ENCODE measurements at regions not wholly inside any gene's neighbourhood (a gene's known extent, or its start where the extent isn't known, plus 50 kb on each side); places are given as distances from the start of the nearest gene placed in this dataset.
"Not testable (repeated sequence)": the region's sequence is repeated elsewhere in the genome, so short reads cannot be mapped to it uniquely, and the experiment has no call there.

DNA sequence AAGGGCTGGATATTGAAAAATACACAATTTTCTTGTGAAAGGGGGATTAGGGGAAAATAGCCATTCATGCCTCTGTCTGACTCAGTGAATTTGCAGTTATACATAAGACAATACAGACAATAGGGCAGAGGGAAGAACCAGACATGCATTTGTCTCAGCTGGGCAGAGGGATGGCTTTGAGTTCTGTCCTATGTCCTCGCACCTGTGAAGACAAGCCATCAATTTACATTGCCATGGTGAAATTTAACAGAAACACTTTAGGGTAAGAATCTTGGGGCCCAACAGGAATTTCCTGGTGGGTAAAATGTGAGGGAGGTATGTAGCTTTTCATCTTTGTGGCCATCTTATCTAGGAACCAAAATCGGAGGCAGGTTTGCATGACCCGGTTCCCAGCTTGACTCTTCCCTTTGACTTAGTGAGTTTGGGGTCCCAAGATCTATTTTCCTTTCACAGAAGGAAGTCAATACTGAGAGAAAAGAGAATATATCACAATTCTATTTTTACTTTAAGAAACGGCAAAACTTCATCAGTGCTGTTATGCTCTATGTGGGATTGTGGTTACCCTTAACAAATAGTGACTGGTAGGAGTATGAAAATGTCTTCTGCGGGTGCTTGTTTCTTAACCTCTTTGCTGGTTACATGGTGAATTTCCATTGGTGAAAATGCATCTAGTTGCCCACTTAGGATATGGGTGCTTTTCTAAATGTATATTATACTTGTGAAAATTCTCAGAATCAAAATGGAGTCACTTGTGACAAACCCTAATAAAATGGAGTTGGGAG is 221.8 kb downstream of the SPP2 start:
- DNase-seq: no peak

DNA sequence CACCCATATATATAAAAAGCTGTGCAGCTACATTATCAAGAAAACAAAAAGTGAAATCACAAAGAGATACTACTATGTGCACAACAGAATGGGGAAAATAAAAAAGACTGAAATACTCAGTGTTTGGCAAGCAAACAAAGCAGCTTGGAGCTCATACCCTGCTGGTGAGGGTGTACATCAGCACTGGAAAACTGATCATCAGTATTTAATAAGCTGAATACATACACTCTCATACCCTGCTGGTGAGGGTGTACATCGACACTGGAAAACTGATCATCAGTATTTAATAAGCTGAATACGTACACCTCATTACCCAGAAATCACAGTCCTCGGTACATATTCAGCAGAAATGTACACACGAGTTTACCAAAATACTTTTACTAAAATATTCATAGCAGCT is 220.8 kb downstream of the SPP2 start:
- no peak for DNase-seq

DNA sequence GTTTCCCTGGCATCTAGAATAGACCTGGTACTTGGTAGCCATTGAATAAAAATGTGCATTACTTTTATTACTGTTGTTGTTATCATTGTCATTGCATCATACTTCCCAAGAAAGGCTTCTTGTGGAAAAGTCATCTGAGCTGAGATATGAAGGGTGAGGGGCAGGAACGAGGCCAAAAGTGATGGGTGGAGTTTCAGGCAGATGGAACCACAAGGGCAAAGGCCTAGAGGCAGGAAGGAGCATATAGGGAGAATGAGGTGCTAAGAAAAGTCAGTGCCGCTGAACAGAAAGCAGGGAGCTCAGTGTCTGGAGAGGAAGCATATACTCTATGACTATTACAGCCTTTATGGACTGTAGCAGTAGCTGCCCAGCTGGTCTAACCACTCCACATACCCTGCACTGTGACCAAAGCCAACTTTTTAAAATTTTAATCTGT is 219.3 kb downstream of the SPP2 start:
- no peak for DNase-seq

DNA sequence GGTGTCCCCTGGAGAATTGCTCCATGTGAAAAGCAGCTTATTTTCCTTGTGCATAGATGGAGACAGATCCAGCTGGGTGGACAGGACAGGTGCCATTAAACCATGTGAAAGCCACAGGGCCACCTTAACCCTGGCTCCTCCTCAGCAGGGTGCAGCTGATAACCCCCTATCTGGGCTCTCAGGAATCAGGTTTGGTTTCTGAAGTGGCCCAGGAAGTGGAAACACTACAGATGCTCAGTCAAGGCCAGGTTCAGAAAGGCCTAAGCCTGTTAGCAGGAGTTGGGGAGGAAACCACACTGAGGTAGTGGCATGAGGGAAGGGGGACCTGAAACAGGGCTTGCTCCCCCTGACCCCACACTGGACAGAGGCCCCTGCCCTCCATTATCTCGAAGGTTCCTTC is 217.0 kb downstream of the SPP2 start:
- DNase-seq: no peak

DNA sequence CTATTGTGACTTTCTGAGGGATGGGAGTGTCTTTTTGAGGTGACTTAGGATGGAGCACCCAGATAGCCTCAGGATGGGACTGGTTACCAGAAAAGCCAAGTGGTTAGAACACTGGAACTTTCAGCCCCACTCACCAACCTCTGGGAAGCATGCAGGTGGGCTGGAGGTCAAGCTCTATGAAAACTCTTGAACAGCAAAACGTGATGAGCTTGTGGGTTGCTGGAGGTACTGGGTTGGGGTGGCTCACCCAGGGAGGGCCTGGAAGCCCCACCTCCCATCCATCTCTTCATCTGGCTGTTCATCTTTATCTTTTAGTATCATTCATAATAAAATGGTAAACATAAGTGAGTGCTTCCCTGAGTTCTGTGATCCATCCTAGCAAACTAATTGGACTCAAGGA is 216.4 kb downstream of the SPP2 start:
- no peak for DNase-seq

DNA sequence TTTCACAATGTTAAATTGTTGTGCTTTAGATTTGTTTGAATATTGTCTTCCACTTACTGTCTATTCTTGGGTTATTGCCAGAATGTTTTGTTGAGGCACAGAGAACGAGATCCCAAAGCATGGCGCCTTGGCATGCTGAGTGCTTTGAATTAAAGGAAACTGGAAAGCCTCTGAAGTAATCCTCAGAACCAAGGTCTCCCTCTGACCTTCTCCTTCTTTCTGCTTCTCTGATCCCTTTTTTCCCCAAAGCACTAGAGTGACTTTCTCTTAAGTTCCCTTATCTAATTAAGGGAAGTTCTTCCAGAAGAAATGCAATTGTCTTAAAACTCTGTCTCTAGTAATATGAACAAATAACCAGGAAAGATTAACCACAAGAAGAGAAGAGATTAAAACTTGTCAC is 214.7 kb downstream of the SPP2 start:
- DNase-seq: no peak

DNA sequence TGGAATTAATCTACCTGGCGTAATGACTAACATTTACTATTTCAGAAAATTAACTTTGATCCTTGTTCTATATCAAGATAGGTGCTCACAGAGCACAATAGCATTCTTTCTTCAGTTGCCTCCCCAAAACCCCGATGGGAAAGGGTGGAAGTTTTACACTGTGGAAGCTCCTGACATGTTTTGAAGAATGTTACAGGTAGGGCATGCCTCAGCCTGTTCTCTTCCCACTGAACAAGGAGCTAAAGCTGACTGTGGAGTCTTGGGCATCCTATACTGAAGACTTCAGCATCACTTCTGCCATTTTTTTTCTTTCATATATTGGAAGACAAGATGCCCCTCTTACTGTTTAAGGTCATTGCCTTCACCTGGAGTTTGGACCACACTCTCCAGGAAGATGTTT is 211.2 kb downstream of the SPP2 start:
- no peak for DNase-seq

DNA sequence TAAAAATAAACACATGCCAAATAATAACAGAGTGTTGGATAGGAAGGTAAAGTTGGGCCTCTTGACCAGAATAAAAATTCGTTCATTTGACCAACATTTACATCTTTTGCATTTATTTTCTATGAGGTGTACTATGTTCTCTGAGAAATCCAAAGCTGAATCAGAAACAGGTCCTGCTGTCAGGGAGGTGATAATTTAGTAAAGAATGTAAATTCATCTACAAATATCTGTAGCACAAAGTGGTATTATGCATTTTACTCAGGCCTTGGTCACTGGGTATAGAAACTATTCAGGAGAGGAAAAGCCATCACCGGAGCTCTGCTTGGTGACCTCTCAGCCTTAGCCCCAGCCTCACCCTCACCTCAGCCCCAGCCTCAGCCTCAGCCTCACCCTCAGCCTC is 208.9 kb downstream of the SPP2 start:
- no peak for DNase-seq

DNA sequence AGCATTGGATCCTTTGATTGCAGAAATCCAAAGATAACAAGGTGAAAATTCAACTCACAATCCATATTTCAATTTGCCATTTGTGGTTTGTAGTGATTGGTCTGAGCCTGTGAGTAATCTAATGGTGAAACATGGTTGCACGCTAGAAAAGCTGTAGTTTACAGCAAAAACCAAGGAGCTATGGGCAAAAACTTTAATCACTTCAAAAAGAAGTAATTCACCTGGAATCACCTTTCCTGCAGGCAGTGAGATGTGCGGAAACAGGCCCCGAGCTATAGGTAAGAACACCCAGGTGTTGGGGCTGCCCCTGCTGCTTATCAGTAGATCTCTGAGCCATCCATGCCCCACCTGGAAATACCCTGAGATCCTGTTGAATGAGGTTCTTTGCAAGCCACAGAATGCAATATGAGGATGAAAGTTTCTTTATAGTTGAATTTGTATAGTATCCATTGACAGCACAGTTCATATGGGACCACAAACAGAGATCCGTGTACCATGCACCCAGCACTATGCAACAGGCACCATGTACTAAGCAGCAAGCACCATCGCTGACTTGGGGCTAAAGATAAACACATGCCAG is 208.2 kb downstream of the SPP2 start:
- no peak for DNase-seq

DNA sequence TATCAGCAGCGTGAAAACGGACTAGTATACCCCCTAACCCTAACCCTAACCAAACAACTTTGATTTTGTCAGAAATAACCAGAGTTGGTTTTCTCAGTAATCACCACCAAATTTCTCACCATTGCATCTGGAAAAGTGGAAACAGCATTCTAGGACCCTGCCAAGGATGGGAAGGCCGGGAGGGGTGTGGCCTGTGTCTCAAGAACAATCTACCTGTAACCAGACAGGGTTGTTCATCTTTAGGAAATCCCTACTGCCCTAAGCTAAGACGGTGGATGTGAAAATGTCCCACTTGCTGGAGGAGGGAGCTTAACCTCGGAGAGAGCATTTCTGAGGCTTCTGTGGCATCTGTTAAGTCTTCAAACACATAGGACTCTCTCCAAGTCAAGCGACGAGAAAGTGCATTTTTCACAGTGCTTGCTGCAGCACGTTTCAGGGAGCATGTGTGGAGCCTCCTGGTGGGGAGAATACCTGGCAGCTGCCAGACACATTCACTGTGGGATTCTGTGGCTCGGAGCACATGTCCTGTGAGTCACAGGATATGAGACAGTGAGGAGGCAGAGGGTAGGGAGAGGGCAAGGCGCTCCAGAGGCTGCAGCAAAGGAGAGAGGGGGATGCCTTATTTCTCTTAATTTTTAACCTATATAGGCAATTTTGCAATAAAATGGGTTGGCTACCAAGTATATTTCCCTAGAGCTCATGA is 207.5 kb downstream of the SPP2 start:
- peak; percentile 55 for DNase-seq

DNA sequence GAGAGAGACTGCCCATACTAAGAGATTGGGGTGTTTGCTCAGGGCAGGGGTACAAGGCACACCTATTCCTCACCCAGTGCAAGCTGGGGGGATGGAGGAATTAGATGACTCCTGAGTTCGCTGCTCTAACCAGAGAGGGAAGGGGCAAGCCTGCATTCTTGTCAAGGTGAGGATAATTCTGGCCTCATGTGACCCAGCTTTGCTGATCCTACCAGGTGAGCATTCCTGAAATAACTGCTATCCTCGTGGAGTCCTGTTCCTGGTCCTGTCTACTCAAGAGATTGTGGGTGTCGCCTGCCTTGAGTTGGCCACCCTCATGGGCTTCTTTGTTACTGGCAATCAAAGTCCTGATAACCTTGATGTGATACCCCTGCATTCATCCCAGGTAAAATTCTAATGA is 206.0 kb downstream of the SPP2 start:
- no peak for DNase-seq

DNA sequence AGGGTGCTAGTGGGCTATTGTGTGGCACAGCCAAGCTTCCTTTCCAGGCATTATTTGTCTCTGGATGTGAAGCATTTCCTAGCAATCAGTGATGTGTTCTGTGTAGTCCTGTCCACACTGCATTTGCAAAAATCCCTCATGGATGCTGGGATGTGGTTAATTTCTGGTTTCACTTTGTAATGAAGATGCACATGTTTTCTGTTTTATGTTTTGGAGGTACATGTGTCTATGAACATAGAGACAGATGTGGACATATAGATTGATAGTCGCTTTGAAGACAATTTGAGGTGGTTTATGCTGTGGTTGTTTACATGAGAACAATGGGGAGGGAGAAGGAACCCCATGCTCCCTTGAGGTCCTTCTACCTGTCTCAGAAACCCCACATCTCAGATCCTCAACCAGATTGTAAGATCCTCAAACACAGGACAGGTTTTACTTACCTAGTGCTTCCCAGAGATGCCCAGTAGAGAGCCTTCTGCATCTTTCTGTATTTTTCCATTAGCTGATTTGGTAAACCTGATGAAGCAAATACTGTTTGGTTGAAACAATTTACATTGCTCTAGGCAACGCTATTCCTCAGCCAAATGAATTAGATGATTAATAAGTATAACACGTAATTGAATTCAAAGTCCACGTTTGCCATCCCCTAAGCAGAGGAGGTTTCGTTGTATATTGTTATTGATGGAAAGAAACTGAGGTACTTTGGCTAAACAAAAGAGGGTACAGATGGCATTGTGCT is 204.4 kb downstream of the SPP2 start:
- DNase-seq: no peak

DNA sequence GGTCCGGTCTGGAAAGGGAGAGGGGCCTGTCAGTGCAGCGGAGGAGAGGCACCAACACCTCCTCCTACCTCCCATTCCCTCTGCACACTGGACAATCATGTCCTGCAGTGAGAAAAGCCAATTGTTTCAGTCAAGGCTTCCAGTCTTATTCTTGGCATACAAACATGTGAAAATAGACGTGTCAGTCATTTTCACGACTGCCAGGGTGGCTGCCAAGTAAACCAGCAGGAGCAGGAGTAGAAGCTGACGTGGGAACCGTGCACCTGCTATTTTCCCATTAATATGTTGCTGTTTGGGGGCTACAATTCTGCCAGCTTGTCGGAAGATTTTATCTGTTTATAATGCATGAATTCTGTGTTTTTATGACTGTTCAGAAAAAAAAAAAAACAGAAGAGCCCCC is 202.3 kb downstream of the SPP2 start:
- DNase-seq: no peak

DNA sequence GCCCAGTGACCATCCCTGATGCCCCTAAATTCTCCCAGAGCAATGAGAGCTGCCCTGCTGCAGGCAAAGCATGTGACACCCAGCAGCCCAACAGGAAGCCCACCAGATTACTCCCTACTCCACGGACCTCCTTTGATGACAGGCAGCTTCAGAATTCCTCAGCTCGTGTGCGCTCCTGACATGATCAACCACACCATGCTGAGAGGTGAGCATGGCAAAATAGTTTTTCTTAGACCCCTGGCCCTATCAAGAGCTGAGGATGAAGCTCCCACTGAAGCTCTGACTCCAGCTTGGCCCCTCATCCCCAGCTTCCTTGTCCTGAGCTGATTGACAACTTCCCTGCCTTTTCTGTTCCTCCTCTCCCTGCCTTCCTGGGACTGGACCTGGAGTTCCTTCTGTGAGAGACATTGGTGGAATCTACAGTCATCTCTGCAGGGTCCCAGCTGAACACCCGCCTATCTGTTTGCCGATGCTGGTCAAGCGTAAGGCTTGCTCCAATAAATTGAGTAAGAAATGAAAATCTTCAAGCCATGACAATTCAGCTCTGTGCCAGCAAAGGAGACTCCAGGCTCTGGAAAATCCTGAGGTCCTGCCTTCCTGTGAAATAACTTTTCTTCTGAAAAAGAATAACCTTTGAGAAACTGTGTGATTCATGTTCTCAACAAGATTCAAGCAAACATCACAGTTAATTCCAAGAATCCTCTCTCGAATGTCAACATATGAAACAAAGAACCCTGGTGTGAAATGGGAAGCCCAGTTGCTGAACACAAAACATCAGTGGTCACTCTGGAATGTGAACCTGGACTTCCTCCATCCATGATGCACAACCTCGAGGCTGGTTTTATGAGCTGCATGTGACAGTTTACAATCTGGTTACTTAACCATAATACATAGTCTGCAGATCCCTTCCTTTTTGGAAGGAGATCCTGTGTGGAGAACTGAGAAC is 201.1 kb downstream of the SPP2 start:
- DNase-seq: no peak

DNA sequence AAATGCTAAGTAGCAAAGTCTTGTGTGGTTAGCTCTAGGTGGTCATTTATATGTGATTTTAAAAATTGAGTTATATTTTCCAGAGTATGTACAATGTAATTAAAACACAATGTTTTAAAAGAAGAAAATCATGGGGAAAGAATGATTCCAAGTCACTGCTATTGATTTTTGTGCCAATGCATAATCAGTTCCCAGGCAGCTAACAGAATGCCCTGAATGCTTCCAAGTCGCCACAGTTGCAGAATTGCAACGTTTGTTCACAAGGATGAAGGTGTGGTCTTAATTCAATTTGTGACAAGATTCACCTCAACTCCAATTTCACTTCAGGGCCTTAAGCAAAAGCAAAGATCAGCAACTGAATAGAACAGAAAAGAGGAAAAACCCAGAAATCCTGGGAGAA is 200.4 kb downstream of the SPP2 start:
- no peak for DNase-seq

DNA sequence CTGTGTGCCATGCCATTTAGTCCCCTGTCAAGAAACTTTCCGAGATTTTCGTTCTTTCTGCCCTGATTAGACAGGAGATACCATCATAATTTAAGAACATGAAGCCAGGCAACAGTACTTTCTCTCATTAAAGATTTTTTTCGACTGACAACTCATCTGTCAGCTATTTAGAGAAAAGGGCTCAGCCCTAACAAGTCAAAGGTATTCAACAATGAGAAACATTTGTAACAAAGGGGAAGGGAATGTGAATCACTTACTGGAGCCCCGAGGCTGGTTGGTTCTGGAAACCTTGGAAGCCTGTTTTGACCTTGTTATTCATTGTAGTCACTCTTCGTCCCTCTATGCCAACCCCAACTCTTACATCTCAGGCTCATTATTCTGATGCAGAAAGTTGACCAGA is 199.4 kb downstream of the SPP2 start:
- DNase-seq: no peak

DNA sequence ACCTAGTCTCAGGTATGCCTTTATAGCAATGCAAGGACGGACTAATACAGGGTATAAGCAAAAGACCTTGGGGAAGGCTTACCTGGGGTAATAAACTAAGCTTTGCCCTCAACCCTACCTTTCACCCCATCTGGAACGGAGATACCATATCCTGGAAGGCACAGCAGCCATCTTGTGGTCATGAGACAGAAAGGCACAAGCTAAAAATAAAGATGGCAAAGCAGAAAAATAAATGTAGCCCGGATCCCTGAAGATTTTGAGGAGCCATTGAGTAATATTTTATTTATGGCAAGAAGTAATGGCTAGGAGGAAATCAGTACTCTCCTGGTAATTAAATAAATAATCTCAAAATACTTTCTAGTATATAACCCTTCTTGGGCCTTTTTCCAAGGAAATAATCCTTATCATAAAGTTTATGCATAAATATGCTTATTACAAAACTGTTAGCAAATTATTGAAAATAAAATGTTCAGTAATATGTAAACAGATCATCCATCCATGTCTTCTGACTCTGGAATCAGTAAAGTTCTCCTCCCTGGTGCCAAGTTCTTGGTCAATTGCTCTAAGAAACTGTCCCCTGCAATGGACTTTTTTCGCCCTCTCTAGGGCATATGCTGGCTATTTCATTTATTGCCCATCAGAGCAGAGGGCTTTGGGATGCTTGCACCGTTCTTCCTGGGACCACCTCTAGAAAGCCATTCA is 198.7 kb downstream of the SPP2 start:
- DNase-seq: no peak

DNA sequence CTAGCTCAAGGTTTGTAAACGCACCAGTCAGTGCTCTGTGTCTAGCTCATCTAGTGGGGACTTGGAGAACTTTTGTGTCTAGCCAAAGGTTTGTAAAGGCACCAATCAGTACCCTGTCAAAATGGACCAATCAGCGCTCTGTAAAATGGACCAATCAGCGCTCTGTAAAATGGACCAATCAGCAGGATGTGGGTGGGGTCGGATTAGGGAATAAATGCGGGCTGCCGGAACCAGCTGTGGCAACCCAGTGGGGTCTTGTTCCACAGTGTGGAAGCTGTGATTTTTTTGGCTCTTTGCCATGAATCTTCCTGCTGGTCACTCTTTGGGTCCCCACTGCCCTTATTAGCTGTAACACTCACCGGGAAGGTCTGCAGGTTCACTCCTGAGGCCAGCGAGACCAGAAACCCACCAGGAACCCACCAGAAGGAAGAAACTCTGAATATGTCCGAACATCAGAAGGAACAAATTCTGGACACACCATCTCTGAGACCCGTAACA is 197.8 kb downstream of the SPP2 start:
- not testable (repeated sequence) for DNase-seq

DNA sequence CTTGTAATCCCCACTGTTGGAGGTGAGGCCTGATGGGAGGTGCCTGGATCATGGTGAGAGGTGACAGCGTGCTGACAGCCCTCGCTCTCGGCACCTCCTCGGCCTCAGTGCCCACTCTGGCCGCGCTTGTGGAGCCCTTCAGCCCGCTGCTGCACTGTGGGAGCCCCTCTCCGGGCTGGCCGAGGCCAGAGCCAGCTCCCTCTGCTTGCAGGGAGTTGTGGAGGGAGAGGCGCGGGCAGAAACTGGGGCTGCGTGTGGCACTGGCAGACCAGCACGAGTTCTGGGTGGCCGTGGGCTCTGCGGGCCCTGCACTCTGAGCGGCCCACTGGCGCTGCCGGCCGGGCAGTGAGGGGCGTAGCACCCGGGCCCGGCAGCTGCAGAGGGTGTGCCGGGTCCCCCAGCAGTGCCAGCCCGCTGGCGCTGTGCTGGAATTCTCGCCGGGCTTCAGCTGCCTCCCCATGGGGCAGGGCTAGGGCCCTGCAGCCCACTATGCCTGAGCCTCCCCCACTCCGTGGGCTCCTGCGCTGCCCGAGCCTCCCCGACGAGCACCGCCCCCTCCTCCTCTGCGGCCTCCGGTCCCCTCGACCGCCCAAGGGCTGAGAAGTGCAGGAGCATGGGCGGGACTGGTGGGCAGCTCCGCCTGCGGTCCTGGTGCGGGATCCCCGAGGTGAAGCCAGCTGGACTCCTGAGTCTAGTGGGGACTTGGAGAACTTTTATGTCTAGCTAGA is 197.1 kb downstream of the SPP2 start:
- DNase-seq: no peak

DNA sequence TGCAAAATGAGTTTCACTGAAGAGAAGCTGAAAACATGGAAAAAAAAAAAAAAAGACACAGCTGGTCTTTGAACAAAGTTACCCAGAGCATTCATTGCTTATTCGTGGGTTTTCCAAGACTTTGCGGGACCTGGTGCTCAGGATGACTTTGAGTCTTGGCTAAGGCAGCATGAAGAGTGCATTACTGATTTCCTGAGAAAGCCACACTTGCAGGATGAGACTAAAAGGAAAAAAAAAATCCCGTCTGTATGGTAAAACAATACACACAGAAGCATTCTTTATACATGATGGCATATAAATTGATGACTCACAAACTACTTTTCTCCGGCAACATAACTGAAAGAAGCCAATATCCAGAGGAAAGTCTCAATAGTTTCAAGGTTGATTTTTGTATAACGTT is 195.4 kb downstream of the SPP2 start:
- DNase-seq: no peak

Data from stimulated activated CD4-positive, alpha-beta T cell treated with anti-CD3 and anti-CD28 coated beads, Interleukin-1b, Interleukin-23, amount 100 ng/mL, for 48 hours (primary cell).